Stimulated activated naive CD8-positive, alpha-beta T cell treated with anti-CD3 and anti-CD28 coated beads, Interleukin-15, Interleukin-2, amounts not matched to agents 100 U/mL and 50 U/mL, for 24 hours (primary cell): ENCODE measurements at regions not wholly inside any gene's neighbourhood (a gene's known extent, or its start where the extent isn't known, plus 50 kb on each side); places are given as distances from the start of the nearest gene placed in this dataset.
"Not testable (repeated sequence)": the region's sequence is repeated elsewhere in the genome, so short reads cannot be mapped to it uniquely, and the experiment has no call there.

Experiments used
- ATAC-seq: fragments of 150-1000 bp; cut with Tn5 transposase; one replicate; pipeline ENCODE4 v1.10.0; 2021
- DNase-seq: peaks from one replicate; pipeline ENCODE4 v3.0.0; 2021

DNA sequence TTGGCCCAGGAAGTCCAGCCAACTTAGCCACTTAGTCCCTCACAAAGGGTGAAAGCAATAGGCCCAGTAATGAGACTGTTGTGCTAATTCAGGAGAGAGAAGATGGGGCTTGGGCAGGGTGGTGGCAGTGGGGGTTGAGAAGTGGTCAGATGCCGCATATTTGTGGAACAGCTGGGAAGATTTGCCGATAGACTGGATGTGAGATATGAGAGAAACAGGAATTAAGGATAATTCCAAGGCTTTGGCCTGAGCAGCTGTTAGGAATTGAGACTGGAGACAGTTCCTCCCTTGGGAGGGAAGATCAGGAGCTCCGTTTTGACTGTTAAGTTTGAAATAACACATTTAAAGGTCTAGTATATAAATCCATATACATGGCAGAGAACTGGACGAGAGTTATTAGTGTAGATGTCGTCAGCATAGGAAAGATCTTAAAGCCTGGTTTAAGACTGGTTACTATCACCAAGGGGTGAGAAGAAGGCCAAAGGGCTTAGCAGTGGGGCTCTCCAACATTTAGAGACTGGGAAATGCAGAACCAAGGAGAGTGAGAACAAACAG lies 323.7 kb upstream of the FAM78B start:
- ATAC-seq (no peak), DNase-seq (no peak)

DNA sequence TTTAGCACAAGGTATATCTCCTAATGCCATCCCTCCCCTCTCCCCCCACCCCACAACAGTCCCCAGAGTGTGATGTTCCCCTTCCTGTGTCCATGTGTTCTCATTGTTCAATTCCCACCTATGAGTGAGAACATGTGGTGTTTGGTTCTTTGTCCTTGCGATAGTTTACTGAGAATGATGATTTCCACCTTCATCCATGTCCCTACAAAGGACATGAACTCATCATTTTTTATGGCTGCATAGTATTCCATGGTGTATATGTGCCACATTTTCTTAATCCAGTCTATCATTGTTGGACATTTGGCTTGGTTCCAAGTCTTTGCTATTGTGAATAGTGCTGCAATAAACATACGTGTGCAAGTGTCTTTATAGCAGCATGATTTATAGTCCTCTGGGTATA lies 327.0 kb upstream of the FAM78B start:
- not testable (repeated sequence) for ATAC-seq, DNase-seq

GRCh38 chr1:166507347-166507746 lies 331.9 kb upstream of the POGK start:
- no peak for DNase-seq
- ATAC-seq, result no peak

DNA sequence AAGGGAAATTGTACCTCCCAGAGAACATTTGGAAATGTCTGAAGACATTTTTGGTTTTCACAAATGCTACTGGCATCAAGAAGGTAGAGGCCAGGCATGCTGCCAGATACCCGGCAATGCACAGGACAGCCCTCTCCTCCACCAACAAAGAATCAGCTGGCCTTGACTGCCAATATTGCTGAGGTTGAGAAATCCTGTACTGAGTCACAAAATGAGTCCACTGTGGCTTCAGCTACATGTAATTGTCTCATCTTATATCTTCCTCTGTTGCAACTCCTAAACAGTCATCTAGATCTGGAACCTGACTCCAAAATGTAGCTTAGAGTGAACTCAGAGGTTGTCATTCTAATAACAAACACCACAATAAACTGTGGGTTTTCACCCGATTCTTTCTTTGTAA lies 327.5 kb upstream of the POGK start:
- ATAC-seq (no peak), DNase-seq (no peak)

- no peak for ATAC-seq
- no peak for DNase-seq
Measured at GRCh38 chr1:166514067-166514466, 325.2 kb upstream of the POGK start.

GRCh38 chr1:166527752-166528151 lies 311.5 kb upstream of the POGK start:
- DNase-seq (no peak), ATAC-seq (no peak)

DNA sequence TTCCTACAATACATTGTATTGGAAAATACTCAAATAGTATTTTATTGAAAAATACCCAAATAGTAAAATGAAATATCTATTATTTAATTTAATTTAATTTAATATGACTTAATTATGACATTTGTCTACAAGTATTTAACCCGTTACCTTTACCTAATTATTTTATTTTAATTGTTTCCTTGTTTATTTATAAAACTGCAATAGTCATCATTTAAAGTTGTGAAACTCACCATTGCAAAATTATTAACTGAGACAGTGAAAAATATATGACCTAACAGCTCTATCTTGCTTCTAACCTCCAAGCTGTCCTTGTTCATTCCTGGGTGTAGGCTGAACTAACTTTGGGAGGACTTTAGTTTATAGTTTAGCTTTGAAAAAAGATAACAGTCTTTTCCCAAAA lies 300.6 kb upstream of the POGK start:
- no peak for ATAC-seq
- no peak for DNase-seq

- no peak for ATAC-seq
Measured at GRCh38 chr1:166544036-166544435, 295.2 kb upstream of the POGK start.

DNA sequence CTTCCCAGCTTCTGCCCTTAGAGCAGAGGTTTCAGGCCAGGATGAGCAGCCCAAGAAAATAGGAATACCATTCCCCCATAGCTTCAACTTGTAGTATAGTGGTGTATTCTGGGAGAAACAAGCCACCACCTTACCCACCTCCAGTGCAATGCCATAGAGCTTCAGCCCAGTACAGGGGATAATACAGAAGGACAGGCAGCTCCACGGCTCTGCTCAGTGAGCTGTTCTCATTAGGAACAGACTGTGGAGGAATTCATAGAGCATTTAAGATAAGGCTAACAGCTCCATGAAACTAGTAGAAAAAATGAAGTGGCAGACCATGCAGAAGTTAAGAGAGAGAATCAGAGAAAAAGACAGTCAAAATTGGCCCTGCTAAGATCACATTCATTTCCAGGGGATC lies 294.7 kb upstream of the POGK start:
- DNase-seq (no peak), ATAC-seq (no peak)

More at GRCh38 chr1:166544036-166544435, 295.2 kb upstream of the POGK start:
- DNase-seq, result no peak

DNA sequence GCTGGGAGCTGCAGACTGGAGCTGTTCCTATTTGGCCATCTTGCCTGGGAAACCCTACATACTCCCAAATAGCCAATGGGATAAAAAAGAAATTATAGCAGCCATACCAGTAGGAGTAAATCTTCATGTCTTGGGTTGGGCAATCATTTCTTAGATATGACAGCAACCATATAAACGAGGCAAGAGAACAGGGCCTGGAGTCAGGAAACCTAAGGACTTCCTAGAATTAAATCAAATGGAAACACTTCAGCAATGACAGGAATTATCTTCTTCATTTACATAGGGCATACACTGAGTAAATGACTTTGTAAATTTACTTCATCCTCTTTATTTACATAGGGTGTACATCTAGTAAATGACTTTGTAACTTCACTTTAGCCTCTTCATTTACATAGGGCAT lies 286.6 kb upstream of the POGK start:
- DNase-seq (no peak), ATAC-seq (no peak)

DNA sequence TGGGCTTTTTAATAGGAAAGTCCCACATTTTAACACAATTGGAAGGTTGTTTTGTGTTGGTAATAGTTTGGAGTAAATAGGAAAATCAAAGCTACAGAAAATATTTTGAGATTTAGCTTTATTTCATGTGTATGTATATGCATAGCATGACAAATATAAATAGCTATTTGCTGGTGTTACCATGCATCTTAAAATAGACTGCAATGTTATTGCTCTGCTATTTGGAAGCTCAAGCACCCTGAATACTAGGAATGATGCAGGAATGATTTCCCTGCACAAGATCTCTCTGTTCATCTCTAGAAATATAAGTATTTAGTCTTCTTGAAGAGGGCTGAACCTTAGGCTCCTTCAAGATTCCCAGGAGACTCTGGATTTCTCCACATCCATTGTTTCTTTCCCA lies 268.3 kb upstream of the POGK start:
- DNase-seq (no peak), ATAC-seq (no peak)

DNA sequence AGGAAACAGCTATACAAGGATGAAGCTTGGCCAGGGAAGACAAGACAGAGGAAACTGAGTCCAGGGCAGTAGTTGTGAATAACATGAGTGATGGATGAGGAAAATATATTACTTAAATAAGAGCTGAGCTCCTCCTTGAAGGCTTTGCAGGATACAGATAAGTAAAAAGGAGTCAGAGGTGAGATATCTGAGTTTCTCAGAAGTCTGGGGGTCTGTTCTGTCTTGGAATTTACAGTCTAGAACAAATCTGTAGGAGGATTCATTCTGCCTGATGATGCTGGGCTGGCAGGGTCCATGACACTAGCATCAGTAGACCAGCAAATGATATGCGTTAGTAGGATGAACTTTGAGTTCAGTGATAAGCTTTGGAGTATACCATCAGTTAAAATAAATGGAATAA lies 266.1 kb upstream of the POGK start:
- no peak for DNase-seq
- ATAC-seq, result no peak

GRCh38 chr1:166579557-166580501 lies 259.4 kb upstream of the POGK start:
- ATAC-seq (no peak), DNase-seq (no peak)

DNA sequence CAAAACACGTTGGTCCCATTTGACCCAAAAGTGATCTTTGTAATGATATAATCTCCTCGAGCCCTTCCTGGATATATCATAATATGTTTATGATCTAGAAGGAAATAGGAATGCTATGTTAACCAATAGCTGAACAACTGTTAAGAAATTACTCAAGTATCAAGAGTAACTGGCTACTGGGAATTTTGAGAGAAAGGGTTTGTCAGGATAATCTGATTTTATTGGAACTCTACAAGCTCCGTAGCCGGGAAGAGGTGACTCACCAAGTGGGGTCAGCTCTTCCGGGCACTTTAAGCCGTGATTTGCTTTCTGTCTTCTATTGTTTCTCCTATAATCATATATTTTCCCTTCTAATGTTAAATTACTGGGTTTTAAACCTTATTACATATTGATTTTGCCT lies 250.5 kb upstream of the POGK start:
- ATAC-seq, result no peak
- no peak for DNase-seq

DNA sequence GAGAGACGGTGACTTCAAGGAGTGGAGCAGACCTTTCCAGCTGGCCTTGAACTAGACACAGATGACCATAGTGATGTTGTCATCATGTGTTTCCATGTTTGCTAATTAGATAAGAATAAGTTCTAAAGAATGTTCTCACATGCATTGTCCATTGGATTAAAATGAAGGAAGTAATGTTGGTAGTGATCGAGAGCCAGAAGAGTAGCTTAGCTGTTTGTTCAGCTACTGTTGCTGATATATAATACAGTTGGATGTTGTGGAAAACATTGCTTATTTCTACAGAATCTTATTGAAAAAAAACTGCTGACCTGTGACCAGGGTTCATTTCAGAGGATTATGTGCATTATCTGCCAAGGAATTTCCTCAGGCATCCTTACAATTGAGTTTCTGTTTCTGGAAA lies 249.1 kb upstream of the POGK start:
- DNase-seq (no peak), ATAC-seq (no peak)

- no peak for ATAC-seq
Measured at GRCh38 chr1:166594646-166595045, 244.6 kb upstream of the POGK start.

DNA sequence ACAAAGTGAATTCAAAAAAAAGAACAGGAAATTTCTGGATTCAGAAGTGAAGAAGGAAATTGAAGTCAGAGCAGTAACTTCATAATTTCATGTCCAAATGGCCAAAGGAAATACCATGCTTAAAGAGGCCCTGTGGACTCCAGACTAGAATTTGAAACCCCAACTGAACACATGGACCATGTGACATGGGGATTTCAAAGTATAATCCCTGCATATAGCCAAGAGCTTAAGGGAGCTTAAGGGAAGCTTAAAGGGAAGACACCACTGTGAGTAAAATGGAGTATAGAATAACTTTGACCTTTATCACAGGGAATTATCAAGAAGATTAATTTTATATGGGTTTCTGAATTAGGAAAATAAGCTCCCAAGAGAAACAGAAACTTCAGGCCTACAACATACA lies 241.8 kb upstream of the POGK start:
- no peak for ATAC-seq
- no peak for DNase-seq

More at GRCh38 chr1:166594646-166595045, 244.6 kb upstream of the POGK start:
- no peak for DNase-seq

DNA sequence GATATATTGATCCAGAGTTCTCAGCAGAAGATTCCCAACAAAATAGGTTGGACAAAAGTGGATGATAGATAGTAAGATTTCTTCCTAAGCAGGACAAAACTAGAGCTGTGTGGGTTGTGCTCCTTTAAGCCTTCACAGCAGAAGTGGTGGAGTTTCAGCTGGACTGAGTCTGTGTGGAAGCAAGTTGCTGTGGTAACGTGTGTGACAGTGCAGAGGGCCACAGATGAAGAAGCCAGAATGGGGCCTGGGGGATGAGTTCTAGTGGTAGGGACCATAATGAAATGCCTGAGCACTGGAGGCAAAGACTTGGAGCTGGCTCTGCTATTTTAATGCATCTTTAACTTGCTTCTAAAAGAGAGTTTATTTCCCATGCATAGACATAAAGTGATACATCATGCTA lies 238.7 kb upstream of the POGK start:
- ATAC-seq (no peak), DNase-seq (no peak)

- DNase-seq (no peak), ATAC-seq (no peak)
Measured at GRCh38 chr1:166601650-166602278, 237.5 kb upstream of the POGK start.

DNA sequence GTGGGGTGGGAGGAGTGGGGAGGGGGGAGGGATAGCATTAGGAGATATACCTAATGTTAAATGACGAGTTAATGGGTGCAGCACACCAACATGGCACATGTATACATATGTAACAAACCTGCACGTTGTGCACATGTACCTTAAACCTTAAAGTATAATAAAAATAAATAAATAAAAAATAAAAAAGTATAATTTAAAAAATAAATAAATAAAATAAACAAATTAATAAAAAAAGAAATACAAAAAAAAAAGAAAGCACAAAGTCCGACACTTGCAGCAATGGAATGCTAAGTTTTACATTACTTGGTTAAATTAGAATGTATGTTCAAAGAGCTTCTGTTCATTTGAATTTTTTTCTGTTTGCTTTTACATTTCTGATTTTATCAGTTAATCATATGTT lies 236.5 kb upstream of the POGK start:
- not testable (repeated sequence) for DNase-seq, ATAC-seq

DNA sequence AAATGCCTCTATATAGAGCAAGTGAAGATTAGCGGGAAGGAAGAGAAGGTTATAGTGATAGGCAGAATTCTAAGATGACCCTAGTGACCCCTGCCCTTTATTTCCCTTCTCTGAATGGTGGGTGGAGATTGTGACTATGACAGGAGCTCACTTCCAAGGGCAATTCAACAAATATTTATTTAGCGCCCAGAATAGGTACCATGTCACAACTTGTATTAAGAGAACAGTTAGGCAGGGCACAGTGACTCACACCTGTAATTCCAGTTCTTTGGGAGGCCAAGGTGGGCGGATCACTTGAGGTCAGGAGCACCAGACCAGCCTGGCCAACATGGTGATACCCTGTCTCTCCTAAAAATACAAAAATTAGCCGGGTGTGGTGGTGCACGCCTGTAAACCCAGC lies 236.0 kb upstream of the POGK start:
- ATAC-seq (no peak), DNase-seq (no peak)

DNA sequence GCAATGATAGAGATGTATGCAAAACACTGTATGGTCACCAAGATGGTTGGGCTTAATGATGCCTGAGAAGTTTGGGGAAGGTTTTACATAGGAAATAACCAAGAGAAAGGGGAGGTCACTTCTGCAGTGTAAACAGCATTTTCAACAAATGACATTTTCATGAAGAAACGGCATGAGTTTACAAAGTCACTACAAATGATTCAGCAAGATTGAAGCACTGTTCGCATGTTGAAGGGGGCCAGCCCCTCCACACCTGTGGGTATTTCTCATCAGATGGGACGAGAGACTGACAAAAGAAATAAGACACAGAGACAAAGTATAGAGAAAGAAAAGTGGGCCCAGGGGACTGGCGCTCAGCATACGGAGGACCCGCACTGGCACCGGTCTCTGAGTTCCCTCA lies 234.1 kb upstream of the POGK start:
- DNase-seq, result no peak
- ATAC-seq, result no peak

GRCh38 chr1:166612886-166613285 lies 226.4 kb upstream of the POGK start:
- ATAC-seq (no peak), DNase-seq (no peak)
